IMR-90 (cell line): ENCODE measurements at regions not wholly inside any gene's neighbourhood (a gene's known extent, or its start where the extent isn't known, plus 50 kb on each side); places are given as distances from the start of the nearest gene placed in this dataset.

ENCODE experiments used
- ATAC-seq: fragments of 200-7000 bp; cut with Tn5 transposase; 2 replicates; pipeline ENCODE4 v1.9.1; 2020; ENCODE audit warnings: low read depth, mild to moderate bottlenecking, moderate library complexity
- BruUV-seq: library from RNA; stranded (reverse); fragments of 400-500 nt; replicated peaks from 2 replicates; lab custom pipeline; 2021; lab: Mats Ljungman, UMichigan
- CTCF ChIA-PET: fragments of 300-600 bp; formaldehyde crosslinking; extraction: SDS; loops from one replicate; lab custom pipeline; 2021; ENCODE audit warnings: antibody characterized with exemption; lab: Yijun Ruan, JAX
- POLR2A ChIA-PET: fragments of 300-600 bp; sonication (Branson Sonifier 250); formaldehyde crosslinking; loops from one replicate; lab custom pipeline; 2022; ENCODE audit warnings: antibody characterized with exemption; ENCODE audit not compliant: unreplicated experiment; lab: Charles Lee
- DNase-seq: peaks from one replicate; pipeline ENCODE4 v3.0.0; 2013
- H2AFZ ChIP-seq: replicated peaks from 2 replicates; pipeline ENCODE3; 2013; ENCODE audit warnings: low read length, mild to moderate bottlenecking; ENCODE audit not compliant: poor library complexity
- H2AK5ac ChIP-seq: 2 replicates; pipeline ENCODE4 v1.6.1; 2013; ENCODE audit warnings: low read depth, low read length, inconsistent platforms
- H2AK9ac ChIP-seq: replicated peaks from 2 replicates; pipeline ENCODE3; 2013; ENCODE audit warnings: mild to moderate bottlenecking, low read depth, low read length, moderate library complexity; ENCODE audit not compliant: poor library complexity
- H2BK120ac ChIP-seq: 2 replicates; pipeline ENCODE4 v1.6.1; 2013; ENCODE audit warnings: low read depth, low read length, inconsistent platforms
- H2BK15ac ChIP-seq: 3 replicates; pipeline ENCODE4 v1.6.1; 2013; ENCODE audit warnings: low read depth, low read length, inconsistent platforms
- H2BK20ac ChIP-seq: 2 replicates; pipeline ENCODE4 v1.6.1; 2013; ENCODE audit warnings: low read depth, mild to moderate bottlenecking, inconsistent platforms, low read length, moderate library complexity
- H2BK5ac ChIP-seq: 2 replicates; pipeline ENCODE4 v1.6.1; 2013; ENCODE audit warnings: mild to moderate bottlenecking, low read depth, low read length, inconsistent platforms; ENCODE audit not compliant: poor library complexity, severe bottlenecking
- H3K14ac ChIP-seq: replicated peaks from 2 replicates; pipeline ENCODE4 v1.6.1; 2013; ENCODE audit warnings: low read depth, low read length, inconsistent platforms
- H3K18ac ChIP-seq: 2 replicates; pipeline ENCODE4 v1.6.1; 2013; ENCODE audit warnings: low read depth, low read length, control low read depth
- H3K23ac ChIP-seq: 2 replicates; pipeline ENCODE4 v1.6.1; 2013; ENCODE audit warnings: low read depth, low read length, inconsistent platforms
- H3K27ac ChIP-seq: 2 replicates; pipeline ENCODE4 v1.5.1; 2013; ENCODE audit warnings: mild to moderate bottlenecking, control low read depth, low read length; ENCODE audit not compliant: insufficient read depth
- H3K27me3 ChIP-seq: 2 replicates; pipeline ENCODE4 v1.6.1; 2013; ENCODE audit warnings: low read length; ENCODE audit not compliant: control insufficient read depth, insufficient read depth
- H3K36me3 ChIP-seq: 2 replicates; pipeline ENCODE4 v1.6.1; 2013; ENCODE audit warnings: low read length, mixed read lengths; ENCODE audit not compliant: control insufficient read depth, insufficient read depth
- H3K4ac ChIP-seq: 2 replicates; pipeline ENCODE4 v1.6.1; 2013; ENCODE audit warnings: low read depth, low read length, inconsistent platforms
- H3K4me1 ChIP-seq: 2 replicates; pipeline ENCODE4 v1.6.1; 2013; ENCODE audit warnings: low read length, mixed read lengths; ENCODE audit not compliant: control insufficient read depth, insufficient read depth
- H3K4me2 ChIP-seq: 2 replicates; pipeline ENCODE4 v1.6.1; 2013; ENCODE audit warnings: low read depth, mild to moderate bottlenecking, control low read depth, low read length, moderate library complexity
- H3K4me3 ChIP-seq: 2 replicates; pipeline ENCODE4 v1.5.1; 2013; ENCODE audit warnings: low read depth, mild to moderate bottlenecking, control low read depth, low read length, moderate library complexity; ENCODE audit not compliant: insufficient read depth
- H3K56ac ChIP-seq: 2 replicates; pipeline ENCODE4 v1.6.1; 2013; ENCODE audit warnings: low read length, inconsistent platforms; ENCODE audit not compliant: insufficient read depth; ENCODE audit errors: extremely low read depth
- H3K79me1 ChIP-seq, 2 experiments: 2 replicates each; pipeline ENCODE4 v1.6.1; 2013; ENCODE audit warnings: low read length in 2 of 2, inconsistent platforms in 1 of 2, low read depth in 1 of 2
- H3K9ac ChIP-seq: 2 replicates; pipeline ENCODE4 v1.6.1; 2013; ENCODE audit warnings: low read depth, low read length, control low read depth
- H3K9me1 ChIP-seq: 2 replicates; pipeline ENCODE4 v1.6.1; 2013; ENCODE audit warnings: low read length, inconsistent platforms; ENCODE audit not compliant: insufficient read depth
- H3K9me3 ChIP-seq: 2 replicates; pipeline ENCODE4 v1.6.1; 2013; ENCODE audit warnings: low read length; ENCODE audit not compliant: control insufficient read depth, insufficient read depth
- H4K20me1 ChIP-seq: 2 replicates; pipeline ENCODE4 v1.6.1; 2013; ENCODE audit warnings: low read length, inconsistent platforms; ENCODE audit not compliant: insufficient read depth
- H4K5ac ChIP-seq: 2 replicates; pipeline ENCODE4 v1.6.1; 2013; ENCODE audit warnings: mild to moderate bottlenecking, low read depth, low read length, control low read depth
- H4K8ac ChIP-seq, 2 experiments: 2 replicates each; pipeline ENCODE4 v1.6.1; 2013; ENCODE audit warnings: low read depth in 2 of 2, low read length in 2 of 2, control low read depth in 1 of 2, inconsistent platforms in 1 of 2
- H4K91ac ChIP-seq: 2 replicates; pipeline ENCODE4 v1.6.1; 2013; ENCODE audit warnings: low read depth, low read length, inconsistent platforms; ENCODE audit not compliant: insufficient read depth
- BHLHE40 ChIP-seq: fragments of 150-350 bp; IDR thresholded peaks from 2 replicates; pipeline ENCODE4 v1.6.1; 2016; ENCODE audit warnings: mild to moderate bottlenecking, low read depth, low read length
- CEBPB ChIP-seq: IDR thresholded peaks from 2 replicates; pipeline ENCODE4 v1.6.1; 2012; ENCODE audit warnings: low read depth, low read length, improper control_type of control experiment
- CTCF ChIP-seq: conservative IDR thresholded peaks from 2 replicates; pipeline ENCODE4 v1.5.1; 2012; ENCODE audit warnings: mild to moderate bottlenecking, low read depth, low read length, improper control_type of control experiment
- ELK1 ChIP-seq: fragments of 150-350 bp; IDR thresholded peaks from 2 replicates; pipeline ENCODE4 v1.6.1; 2016; ENCODE audit warnings: low read depth, mild to moderate bottlenecking, low read length, moderate library complexity, borderline replicate concordance
- FOS ChIP-seq: fragments of 150-350 bp; IDR thresholded peaks from 2 replicates; pipeline ENCODE4 v1.6.1; 2016; ENCODE audit warnings: low read depth, low read length
- MAFK ChIP-seq: IDR thresholded peaks from 2 replicates; pipeline ENCODE4 v1.6.1; 2012; ENCODE audit warnings: low read depth, low read length, improper control_type of control experiment
- MAZ ChIP-seq: IDR thresholded peaks from 2 replicates; pipeline ENCODE4 v1.6.1; 2012; ENCODE audit warnings: low read depth, mild to moderate bottlenecking, low read length, improper control_type of control experiment, moderate library complexity, borderline replicate concordance
- MXI1 ChIP-seq: IDR thresholded peaks from 2 replicates; pipeline ENCODE4 v1.6.1; 2012; ENCODE audit warnings: low read depth, mild to moderate bottlenecking, low read length, moderate library complexity, borderline replicate concordance
- NFE2L2 ChIP-seq: fragments of 150-350 bp; IDR thresholded peaks from 2 replicates; pipeline ENCODE4 v1.6.1; 2016; ENCODE audit warnings: low read depth, mild to moderate bottlenecking, low read length
- RAD21 ChIP-seq: IDR thresholded peaks from 2 replicates; pipeline ENCODE4 v1.6.1; 2012; ENCODE audit warnings: low read length, improper control_type of control experiment
- RCOR1 ChIP-seq: IDR thresholded peaks from 2 replicates; pipeline ENCODE4 v1.6.1; 2012; ENCODE audit warnings: mild to moderate bottlenecking, low read length, improper control_type of control experiment; ENCODE audit not compliant: insufficient replicate concordance
- RFX5 ChIP-seq: IDR thresholded peaks from 2 replicates; pipeline ENCODE4 v1.8.0; 2012; ENCODE audit warnings: low read depth, mild to moderate bottlenecking, low read length, moderate library complexity
- SMC3 ChIP-seq: fragments of 150-350 bp; IDR thresholded peaks from 2 replicates; pipeline ENCODE4 v1.6.1; 2016; ENCODE audit warnings: low read depth, mild to moderate bottlenecking, antibody characterized with exemption, low read length, moderate library complexity
- USF2 ChIP-seq: fragments of 150-350 bp; IDR thresholded peaks from 2 replicates; pipeline ENCODE4 v1.6.1; 2017; ENCODE audit warnings: mild to moderate bottlenecking, antibody characterized with exemption, low read length, low read depth
- WGBS, 2 experiments: methylation state at CpG; one replicate each; pipeline versions ENCODE4 v1.1.5 to v1.1.7; 2013; ENCODE audit warnings: missing lambda C conversion rate in 2 of 2; ENCODE audit not compliant: insufficient read length in 1 of 2; ENCODE audit errors: extremely low coverage in 2 of 2; 5-methylcytosine and 5-hydroxymethylcytosine counted together
- dilution Hi-C: fragments of 300-500 bp; cut with HindIII; formaldehyde crosslinking; loops from one replicate; pipeline ENCODE4 v1.14.3; 2018; ENCODE audit warnings: low sequenced_read_pairs; ENCODE audit not compliant: unreplicated experiment
- in situ Hi-C: fragments of 300-500 bp; cut with MboI; formaldehyde crosslinking; loops from 3 replicates; pipeline ENCODE4 v1.14.3; 2019; ENCODE audit warnings: low sequenced_read_pairs, inconsistent platforms, mixed read lengths
- intact Hi-C: fragments of 100-400 bp; cut with micrococcal nuclease; formaldehyde crosslinking; loops from 2 replicates; pipeline ENCODE4 v1.10.0; 2022

GRCh38 chr13:60945396-60945795 lies 470.3 kb downstream of the PCDH20 start:
- H3K4me3 ChIP-seq: no peak overlapping the region
- H3K79me1 ChIP-seq: no peaks in the 10 kb centered on the region
- H2AFZ ChIP-seq: no peak overlapping the region
- POLR2A ChIA-PET: no interaction called here
- no peak for TF ChIP-seq ELK1
- no peak for TF ChIP-seq RAD21
- TF ChIP-seq MXI1: no peak
- TF ChIP-seq NFE2L2: no peak
- TF ChIP-seq SMC3: no peak
- no peak for TF ChIP-seq CEBPB
- TF ChIP-seq MAZ: no peak
- no peak for TF ChIP-seq CTCF
- TF ChIP-seq RCOR1: no peak
- no peak for TF ChIP-seq USF2
- TF ChIP-seq BHLHE40: no peak
- no peak for TF ChIP-seq FOS
- no peak for TF ChIP-seq RFX5
- TF ChIP-seq MAFK: no peak
- no peaks in the 10 kb centered on the region for H3K36me3 ChIP-seq
- no peaks in the 10 kb centered on the region for H4K20me1 ChIP-seq
- H3K18ac ChIP-seq: no peak overlapping the region
- H3K9ac ChIP-seq: no peak overlapping the region
- no peak overlapping the region for H3K23ac ChIP-seq
- no peaks in the 10 kb centered on the region for H3K9me1 ChIP-seq
- CTCF ChIA-PET: no interaction called here
- no peak overlapping the region for H2BK120ac ChIP-seq
- no peak overlapping the region for H2BK20ac ChIP-seq
- H2AK9ac ChIP-seq: no peak overlapping the region
- H3K56ac ChIP-seq: no peak overlapping the region
- no peak overlapping the region for H4K5ac ChIP-seq
- no peak overlapping the region for H4K91ac ChIP-seq
- in situ Hi-C loops (no loop called here), intact Hi-C loops (no loop called here), dilution Hi-C loops (no loop called here)
- H3K4me2 ChIP-seq: no peak overlapping the region
- no peak overlapping the region for H2AK5ac ChIP-seq
- BruUV-seq: no TSS peak
- H2BK5ac ChIP-seq: no peak overlapping the region
- ATAC-seq (no peak), DNase-seq (no peak)
- no peak overlapping the region for H4K8ac ChIP-seq
- H3K27ac ChIP-seq: no peak overlapping the region
- H3K14ac ChIP-seq: no peak overlapping the region
- no CpG with 5 or more reads among the region's 1 CpG for WGBS, 2 experiments
- peaks cover 15% of the 10 kb centered on the region for H3K9me3 ChIP-seq
- no peak overlapping the region for H2BK15ac ChIP-seq
- no peaks in the 10 kb centered on the region for H3K4me1 ChIP-seq
- H3K4ac ChIP-seq: no peak overlapping the region
- H3K27me3 ChIP-seq: no peaks in the 10 kb centered on the region
